ENCODE measurements at regions not wholly inside any gene's neighbourhood (a gene's known extent, or its start where the extent isn't known, plus 50 kb on each side); places are given as distances from the start of the nearest gene placed in this dataset.
"Not testable (repeated sequence)": the region's sequence is repeated elsewhere in the genome, so short reads cannot be mapped to it uniquely, and the experiment has no call there.

DNA sequence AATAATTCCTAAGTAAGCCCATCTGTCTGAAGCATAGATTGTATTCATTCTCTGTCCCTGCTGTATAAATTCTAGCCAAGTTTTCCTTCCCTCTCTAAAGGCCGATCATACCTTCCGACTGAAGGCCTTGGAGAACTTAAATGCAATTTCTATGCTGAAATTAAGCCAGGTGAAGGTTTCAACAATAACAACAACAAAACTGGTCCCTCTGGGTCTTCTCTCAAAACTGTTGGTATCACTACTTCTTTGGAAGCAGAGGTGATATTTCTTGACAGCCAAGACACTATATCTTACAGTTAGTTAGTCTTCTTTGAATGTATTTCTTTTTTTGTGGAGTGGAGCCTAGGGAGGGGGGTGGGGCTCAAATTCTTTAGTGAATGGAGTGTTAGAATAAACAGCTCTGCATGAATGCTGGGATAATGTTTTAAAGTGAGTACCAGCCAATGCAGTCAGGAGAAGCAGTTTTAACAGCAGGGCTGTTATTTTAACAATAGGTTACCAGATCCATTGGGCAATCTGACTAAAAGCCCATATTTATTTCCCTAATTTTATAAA is 508.9 kb downstream of the EBF1 start:
- DNase-seq (no peak), ATAC-seq (no peak)
- Histone ChIP-seq H3K4me1 (peaks cover 0 to 14% (median 0%) of the 10 kb centered on the region in 4 donors), H3K36me3 (no peaks in the 10 kb centered on the region), H3K27me3 (no peaks in the 10 kb centered on the region), H3K9me3 (no peaks in the 10 kb centered on the region), H3K27ac (no peak overlapping the region), H3K4me3 (no peak overlapping the region)
- intact Hi-C loops (cut with DNase I) = no loop called here
- 100% methylated on average over 2 of the region's 2 CpGs for WGBS (ENCODE audit: insufficient coverage, low coverage, low lambda C conversion rate, missing lambda C conversion rate)
- no peak for TF ChIP-seq POLR2A (IDR thresholded peaks at IDR 0.05)
- TF ChIP-seq, protein P1, sequence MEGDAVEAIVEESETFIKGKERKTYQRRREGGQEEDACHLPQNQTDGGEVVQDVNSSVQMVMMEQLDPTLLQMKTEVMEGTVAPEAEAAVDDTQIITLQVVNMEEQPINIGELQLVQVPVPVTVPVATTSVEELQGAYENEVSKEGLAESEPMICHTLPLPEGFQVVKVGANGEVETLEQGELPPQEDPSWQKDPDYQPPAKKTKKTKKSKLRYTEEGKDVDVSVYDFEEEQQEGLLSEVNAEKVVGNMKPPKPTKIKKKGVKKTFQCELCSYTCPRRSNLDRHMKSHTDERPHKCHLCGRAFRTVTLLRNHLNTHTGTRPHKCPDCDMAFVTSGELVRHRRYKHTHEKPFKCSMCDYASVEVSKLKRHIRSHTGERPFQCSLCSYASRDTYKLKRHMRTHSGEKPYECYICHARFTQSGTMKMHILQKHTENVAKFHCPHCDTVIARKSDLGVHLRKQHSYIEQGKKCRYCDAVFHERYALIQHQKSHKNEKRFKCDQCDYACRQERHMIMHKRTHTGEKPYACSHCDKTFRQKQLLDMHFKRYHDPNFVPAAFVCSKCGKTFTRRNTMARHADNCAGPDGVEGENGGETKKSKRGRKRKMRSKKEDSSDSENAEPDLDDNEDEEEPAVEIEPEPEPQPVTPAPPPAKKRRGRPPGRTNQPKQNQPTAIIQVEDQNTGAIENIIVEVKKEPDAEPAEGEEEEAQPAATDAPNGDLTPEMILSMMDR (IDR thresholded peaks at IDR 0.05) = no peak

DNA sequence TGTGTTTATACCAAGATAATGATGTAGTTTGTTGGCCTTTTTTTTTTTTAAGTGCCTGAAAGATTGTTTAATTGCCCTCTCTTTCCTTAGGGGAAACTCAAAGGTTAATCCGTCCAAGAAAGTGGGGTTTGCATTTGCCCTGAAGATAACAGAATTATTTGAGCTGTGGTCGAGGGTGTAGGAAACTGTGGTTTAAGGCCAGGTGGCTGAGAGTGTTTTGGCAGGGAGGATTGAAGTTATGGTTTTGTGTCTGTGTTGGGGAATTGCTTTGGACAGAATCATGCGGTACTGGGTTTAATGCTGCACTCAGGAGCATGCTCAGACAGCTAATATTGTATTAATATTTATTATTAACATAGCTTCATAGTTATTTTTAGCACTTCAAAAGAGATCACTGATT is 509.8 kb downstream of the EBF1 start:
- TF ChIP-seq, protein P1 (IDR thresholded peaks at IDR 0.05) = no peak
- no peak for TF ChIP-seq POLR2A (IDR thresholded peaks at IDR 0.05)
- Histone ChIP-seq H3K4me3 (no peak overlapping the region), H3K36me3 (no peaks in the 10 kb centered on the region), H3K9me3 (no peaks in the 10 kb centered on the region), H3K27ac (no peak overlapping the region), H3K4me1 (peaks cover 0 to 7% (median 0%) of the 10 kb centered on the region in 4 donors), H3K27me3 (no peaks in the 10 kb centered on the region)
- 37% methylated on average over 3 of the region's 3 CpGs for WGBS (ENCODE audit: insufficient coverage, low coverage, low lambda C conversion rate, missing lambda C conversion rate)
- intact Hi-C loops (cut with DNase I) = no loop called here
- no peak for ATAC-seq
- DNase-seq = no peak

GRCh38 chr5:158588617-158589016 is 511.1 kb downstream of the EBF1 start:
- H3K27ac ChIP-seq = no peak overlapping the region
- no peak overlapping the region for H3K4me3 ChIP-seq
- no peaks in the 10 kb centered on the region for H3K9me3 ChIP-seq
- no peak for ATAC-seq
- intact Hi-C loops (cut with DNase I) = no loop called here
- no peaks in the 10 kb centered on the region for H3K36me3 ChIP-seq
- no peak for DNase-seq
- H3K27me3 ChIP-seq = no peaks in the 10 kb centered on the region
- no peak for TF ChIP-seq POLR2A (IDR thresholded peaks at IDR 0.05)
- TF ChIP-seq, protein P1 (IDR thresholded peaks at IDR 0.05) = no peak
- WGBS (ENCODE audit: insufficient coverage, low coverage, low lambda C conversion rate, missing lambda C conversion rate) = 93% methylated on average over 1 of the region's 1 CpG
- no peaks in the 10 kb centered on the region for H3K4me1 ChIP-seq

GRCh38 chr5:158586054-158586453 is 513.7 kb downstream of the EBF1 start:
- ATAC-seq (no peak), DNase-seq (no peak)
- Histone ChIP-seq H3K9me3 (no peaks in the 10 kb centered on the region), H3K36me3 (no peaks in the 10 kb centered on the region), H3K4me3 (no peak overlapping the region), H3K27ac (no peak overlapping the region), H3K4me1 (no peaks in the 10 kb centered on the region), H3K27me3 (no peaks in the 10 kb centered on the region)
- intact Hi-C loops (cut with DNase I) = no loop called here
- no peak for TF ChIP-seq POLR2A (IDR thresholded peaks at IDR 0.05)
- TF ChIP-seq, protein P1 (IDR thresholded peaks at IDR 0.05) = no peak
- 100% methylated on average over 1 of the region's 2 CpGs for WGBS (ENCODE audit: insufficient coverage, low coverage, low lambda C conversion rate, missing lambda C conversion rate)

DNA sequence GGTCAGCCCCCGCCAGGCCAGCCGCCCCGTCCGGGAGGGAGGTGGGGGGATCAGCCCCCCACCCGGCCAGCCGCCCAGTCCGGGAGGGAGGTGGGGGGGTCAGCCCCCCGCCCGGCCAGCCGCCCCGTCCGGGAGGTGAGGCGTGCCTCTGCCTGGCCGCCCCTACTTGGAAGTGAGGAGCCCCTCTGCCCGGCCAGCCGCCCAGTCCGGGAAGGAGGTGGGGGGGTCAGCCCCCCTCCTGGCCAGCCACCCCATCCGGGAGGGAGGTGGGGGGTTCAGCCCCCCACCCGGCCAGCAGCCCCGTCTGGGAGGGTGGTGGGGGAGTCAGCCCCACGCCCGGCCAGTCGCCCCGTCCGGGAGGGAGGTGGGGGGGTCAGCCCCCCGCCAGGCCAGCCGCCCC is 517.0 kb downstream of the EBF1 start:
- WGBS (ENCODE audit: insufficient coverage, low coverage, low lambda C conversion rate, missing lambda C conversion rate) = no CpG with 5 or more reads among the region's 27 CpGs
- H3K27me3 ChIP-seq; ATAC-seq; H3K4me1 ChIP-seq; intact Hi-C loops (cut with DNase I); DNase-seq; H3K4me3 ChIP-seq; H3K27ac ChIP-seq; H3K36me3 ChIP-seq; H3K9me3 ChIP-seq: not testable (repeated sequence)
